Activated naive CD8-positive, alpha-beta T cell treated with anti-CD3 and anti-CD28 coated beads, Interleukin-2, amount 50 U/mL, for 24 hours (primary cell): ENCODE measurements at regions not wholly inside any gene's neighbourhood (a gene's known extent, or its start where the extent isn't known, plus 50 kb on each side); places are given as distances from the start of the nearest gene placed in this dataset.
"Not testable (repeated sequence)": the region's sequence is repeated elsewhere in the genome, so short reads cannot be mapped to it uniquely, and the experiment has no call there.

ENCODE experiments used
- ATAC-seq: fragments of 150-1000 bp; cut with Tn5 transposase; one replicate; pipeline ENCODE4 v1.10.0; 2021
- DNase-seq: peaks from one replicate; pipeline ENCODE4 v3.0.0; 2021
- H3K27ac Mint-ChIP-seq: one replicate; pipeline ENCODE4 v1.8.0; 2021; ENCODE audit warnings: mild to moderate bottlenecking, mixed read lengths
- H3K27me3 Mint-ChIP-seq: one replicate; pipeline ENCODE4 v1.8.0; 2021; ENCODE audit warnings: mixed read lengths
- H3K36me3 Mint-ChIP-seq: one replicate; pipeline ENCODE4 v1.8.0; 2021; ENCODE audit warnings: low read depth, mixed read lengths
- H3K4me1 Mint-ChIP-seq: one replicate; pipeline ENCODE4 v1.8.0; 2021; ENCODE audit warnings: mixed read lengths
- H3K4me3 Mint-ChIP-seq: one replicate; pipeline ENCODE4 v1.8.0; 2021; ENCODE audit warnings: mild to moderate bottlenecking, moderate library complexity, mixed read lengths
- H3K9me3 Mint-ChIP-seq: one replicate; pipeline ENCODE4 v1.8.0; 2021; ENCODE audit warnings: mixed read lengths

DNA sequence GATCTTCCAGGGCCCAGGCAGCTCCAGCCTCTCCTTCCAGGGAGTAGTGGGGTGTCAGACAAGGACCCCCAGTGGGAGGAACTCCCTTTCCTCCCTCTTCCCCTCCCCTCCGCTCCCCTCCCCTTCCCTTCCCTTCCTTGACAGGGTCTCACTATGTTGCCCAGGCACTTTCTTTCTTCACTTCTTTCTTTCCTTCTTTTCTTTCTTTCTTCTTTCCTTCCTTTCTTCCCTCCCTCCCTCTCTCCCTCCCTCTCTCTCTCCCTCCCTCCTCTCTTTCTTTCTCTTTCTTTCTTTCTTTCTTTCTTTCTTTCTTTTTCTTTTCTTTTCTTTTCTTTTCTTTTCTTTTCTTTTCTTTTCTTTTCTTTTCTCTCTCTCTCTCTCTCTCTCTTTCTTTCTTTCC, 76.6 kb upstream of the LYZL2 start:
- H3K36me3 Mint-ChIP-seq, ATAC-seq, H3K27me3 Mint-ChIP-seq, H3K9me3 Mint-ChIP-seq, DNase-seq: not testable (repeated sequence)
- H3K4me3 Mint-ChIP-seq = peak overlapping the region; percentile 17
- H3K4me1 Mint-ChIP-seq = peaks cover 65% of the 10 kb centered on the region
- H3K27ac Mint-ChIP-seq = peak overlapping the region; percentile 96

GRCh38 chr10:30705625-30706149, 76.1 kb upstream of the LYZL2 start:
- ATAC-seq = no peak
- DNase-seq = peak; percentile 33
- Mint-ChIP-seq H3K4me1 (peaks cover 67% of the 10 kb centered on the region), H3K27me3 (no peaks in the 10 kb centered on the region), H3K4me3 (peak overlapping the region; percentile 85), H3K36me3 (peaks cover 5% of the 10 kb centered on the region), H3K9me3 (no peaks in the 10 kb centered on the region), H3K27ac (peak overlapping the region; percentile 96)

DNA sequence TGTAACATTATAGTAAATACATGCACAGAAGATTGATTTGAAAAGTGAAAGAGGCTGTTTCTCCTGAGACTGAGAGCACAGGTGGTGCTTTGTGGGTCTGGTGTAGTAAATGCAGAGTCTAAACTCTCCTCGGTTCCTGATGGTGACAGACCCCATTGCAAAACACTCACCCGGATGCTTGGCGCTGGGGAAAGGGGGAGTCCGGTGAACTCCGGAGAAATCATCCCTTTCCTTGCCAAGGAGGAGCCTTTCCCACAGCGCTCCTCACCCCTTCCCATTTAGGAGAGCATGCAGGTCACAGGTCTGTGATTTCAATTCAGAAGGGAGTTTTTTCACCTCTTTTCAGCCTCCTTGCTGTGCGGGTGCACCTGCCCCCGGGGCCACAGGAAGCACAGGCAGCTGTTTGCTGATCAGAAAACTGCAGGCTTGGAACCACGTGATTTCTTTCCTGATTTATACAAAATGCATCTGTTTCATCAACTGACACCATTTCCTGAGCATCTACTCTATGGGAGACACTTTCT, 75.6 kb upstream of the LYZL2 start:
- peaks cover 5% of the 10 kb centered on the region for H3K36me3 Mint-ChIP-seq

DNA sequence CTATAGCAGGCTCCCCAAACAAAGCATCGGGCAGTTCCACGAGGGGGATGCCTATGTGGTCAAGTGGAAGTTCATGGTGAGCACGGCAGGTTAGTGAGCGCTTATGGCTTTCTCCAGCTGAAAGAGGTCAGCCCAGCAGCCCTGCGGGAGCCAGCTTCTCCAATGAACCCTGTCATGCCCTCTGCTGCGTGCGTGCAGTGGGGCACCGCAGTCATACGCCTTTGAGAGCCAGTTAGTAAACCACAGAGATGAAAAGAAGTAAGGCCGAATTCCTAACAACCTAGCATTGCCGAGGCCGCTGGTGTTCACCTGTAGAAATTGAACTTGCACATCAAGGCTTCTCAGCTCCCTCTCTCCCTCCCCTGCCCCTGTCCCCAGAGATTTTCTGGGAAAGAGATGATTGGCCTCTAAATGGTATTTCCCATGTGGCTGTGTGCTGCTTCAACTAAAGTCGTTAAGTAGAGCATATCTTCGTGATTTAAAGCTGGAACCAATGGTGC, 75.1 kb upstream of the LYZL2 start:
- peaks cover 73% of the 10 kb centered on the region for H3K4me1 Mint-ChIP-seq

More for the DNA sequence above, 75.6 kb upstream of the LYZL2 start:
- DNase-seq = peak; percentile 42
- ATAC-seq = no peak
- H3K9me3 Mint-ChIP-seq = no peaks in the 10 kb centered on the region
- H3K27me3 Mint-ChIP-seq = no peaks in the 10 kb centered on the region
- peaks cover 69% of the 10 kb centered on the region for H3K4me1 Mint-ChIP-seq
- H3K27ac Mint-ChIP-seq = peak overlapping the region; percentile 96
- peak overlapping the region; percentile 85 for H3K4me3 Mint-ChIP-seq

DNA sequence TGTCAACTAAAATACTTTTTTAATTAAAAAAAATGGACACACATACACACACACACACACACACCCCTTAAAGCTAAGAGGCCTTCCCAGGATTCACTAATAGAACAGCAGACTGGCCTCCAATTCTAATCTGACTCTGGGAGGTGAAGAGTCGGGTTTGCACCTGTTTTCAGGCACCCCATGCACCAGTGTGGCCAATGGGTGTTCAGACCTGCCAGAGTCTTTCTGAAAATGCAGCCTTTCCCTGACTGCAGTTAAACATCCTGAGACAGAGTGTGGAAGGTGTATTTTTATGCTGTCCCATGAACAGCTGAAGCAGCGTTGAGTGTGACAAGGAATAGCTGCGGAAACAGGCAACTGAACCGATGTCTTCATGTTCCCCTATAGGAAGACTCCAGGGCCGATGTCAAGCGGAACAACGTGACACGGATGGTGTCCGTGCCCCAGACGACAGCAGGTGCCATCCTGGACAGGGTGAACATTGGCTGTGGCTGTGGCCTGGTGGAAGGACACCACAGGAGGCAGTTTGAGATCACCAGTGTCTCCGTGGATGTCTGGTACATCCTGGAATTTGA, 74.6 kb upstream of the LYZL2 start:
- DNase-seq = no peak
- H3K9me3 Mint-ChIP-seq = no peaks in the 10 kb centered on the region

More for the DNA sequence above, 75.1 kb upstream of the LYZL2 start:
- ATAC-seq, H3K36me3 Mint-ChIP-seq, H3K9me3 Mint-ChIP-seq, H3K27me3 Mint-ChIP-seq: not testable (repeated sequence)
- DNase-seq = peak; percentile 58
- Mint-ChIP-seq H3K27ac (peak overlapping the region; percentile 96), H3K4me3 (peak overlapping the region; percentile 85)

GRCh38 chr10:30703446-30703845, 73.9 kb upstream of the LYZL2 start:
- peaks cover 80% of the 10 kb centered on the region for H3K4me1 Mint-ChIP-seq

More for the DNA sequence above, 74.6 kb upstream of the LYZL2 start:
- H3K4me3 Mint-ChIP-seq = peak overlapping the region; percentile 85
- peak overlapping the region; percentile 96 for H3K27ac Mint-ChIP-seq
- no peak for ATAC-seq
- peaks cover 75% of the 10 kb centered on the region for H3K4me1 Mint-ChIP-seq
- H3K27me3 Mint-ChIP-seq = no peaks in the 10 kb centered on the region
- peaks cover 5% of the 10 kb centered on the region for H3K36me3 Mint-ChIP-seq

GRCh38 chr10:30702860-30703259, 73.3 kb upstream of the LYZL2 start:
- H3K9me3 Mint-ChIP-seq = no peaks in the 10 kb centered on the region
- H3K4me3 Mint-ChIP-seq = peak overlapping the region; percentile 85
- ATAC-seq (no peak), DNase-seq (no peak)
- no peaks in the 10 kb centered on the region for H3K27me3 Mint-ChIP-seq
- peaks cover 5% of the 10 kb centered on the region for H3K36me3 Mint-ChIP-seq
- peak overlapping the region; percentile 91 for H3K27ac Mint-ChIP-seq
- H3K4me1 Mint-ChIP-seq = peaks cover 86% of the 10 kb centered on the region

More at GRCh38 chr10:30703446-30703845, 73.9 kb upstream of the LYZL2 start:
- Mint-ChIP-seq H3K27ac (peak overlapping the region; percentile 96), H3K4me3 (peak overlapping the region; percentile 85)
- H3K27me3 Mint-ChIP-seq, H3K9me3 Mint-ChIP-seq, H3K36me3 Mint-ChIP-seq, ATAC-seq, DNase-seq: not testable (repeated sequence)

GRCh38 chr10:30701451-30702173, 72.1 kb upstream of the LYZL2 start:
- Mint-ChIP-seq H3K36me3 (peaks cover 6% of the 10 kb centered on the region), H3K27me3 (no peaks in the 10 kb centered on the region), H3K9me3 (no peaks in the 10 kb centered on the region), H3K4me1 (peaks cover 93% of the 10 kb centered on the region), H3K4me3 (peak overlapping the region; percentile 55), H3K27ac (peak overlapping the region; percentile 91)
- ATAC-seq (peak; percentile 82), DNase-seq (peak; percentile 75)

- Mint-ChIP-seq H3K4me1 (peaks cover 90% of the 10 kb centered on the region), H3K4me3 (peak overlapping the region; percentile 46), H3K9me3 (no peaks in the 10 kb centered on the region), H3K36me3 (peaks cover 7% of the 10 kb centered on the region), H3K27ac (peak overlapping the region; percentile 82), H3K27me3 (no peaks in the 10 kb centered on the region)
- peak; percentile 46 for DNase-seq
- peak; percentile 0 for ATAC-seq
Observed at GRCh38 chr10:30697806-30698205, 68.3 kb upstream of the LYZL2 start.

- not testable (repeated sequence) for H3K9me3 Mint-ChIP-seq, H3K36me3 Mint-ChIP-seq
- peak overlapping the region; percentile 82 for H3K27ac Mint-ChIP-seq
Observed at GRCh38 chr10:30697221-30697620, 67.7 kb upstream of the LYZL2 start.

DNA sequence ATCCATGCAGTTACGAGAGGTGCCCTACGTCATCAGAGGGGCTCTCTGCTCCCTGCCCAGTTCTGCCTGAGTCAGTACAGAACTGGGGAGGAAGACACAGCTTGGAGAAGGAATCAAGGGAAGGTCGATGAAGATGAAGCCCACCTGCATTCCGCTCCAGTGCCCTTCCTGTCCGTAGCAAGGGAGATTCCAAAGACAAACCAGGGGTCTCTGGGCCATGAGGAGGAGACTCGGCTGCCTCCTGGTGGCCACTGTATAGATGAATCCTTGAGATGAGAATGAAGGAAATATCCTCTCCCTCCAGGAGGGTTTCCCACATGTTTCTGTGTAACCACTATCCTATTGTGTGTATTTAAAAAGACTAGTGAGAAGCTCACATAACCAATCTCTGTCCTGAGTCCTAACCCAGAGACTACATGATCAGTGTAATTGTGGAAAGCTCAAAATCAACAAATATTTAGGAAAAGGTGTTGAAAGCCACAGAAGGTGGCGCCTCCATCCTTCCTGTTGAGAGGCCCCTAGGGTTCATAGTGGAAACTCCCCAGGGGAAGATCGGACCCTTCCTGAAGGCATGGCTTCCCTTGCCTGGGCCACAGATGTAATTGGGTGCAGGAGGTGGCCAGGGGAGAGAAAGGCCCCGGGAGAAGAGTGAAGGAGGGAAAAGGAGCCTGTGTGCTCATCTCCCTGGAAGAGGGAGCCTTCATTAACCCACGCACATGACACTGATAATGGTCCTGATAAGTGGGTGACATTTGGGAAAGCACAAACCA, 67.0 kb upstream of the LYZL2 start:
- H3K4me3 Mint-ChIP-seq, H3K9me3 Mint-ChIP-seq, H3K27me3 Mint-ChIP-seq, ATAC-seq, DNase-seq, H3K36me3 Mint-ChIP-seq: not testable (repeated sequence)
- Mint-ChIP-seq H3K27ac (peak overlapping the region; percentile 84), H3K4me1 (peaks cover 86% of the 10 kb centered on the region)

More at GRCh38 chr10:30697221-30697620, 67.7 kb upstream of the LYZL2 start:
- ATAC-seq, DNase-seq, H3K27me3 Mint-ChIP-seq: not testable (repeated sequence)
- H3K4me3 Mint-ChIP-seq = peak overlapping the region; percentile 52
- H3K4me1 Mint-ChIP-seq = peaks cover 90% of the 10 kb centered on the region

- DNase-seq (peak; percentile 68), ATAC-seq (peak; percentile 85)
- not testable (repeated sequence) for H3K27me3 Mint-ChIP-seq, H3K9me3 Mint-ChIP-seq, H3K36me3 Mint-ChIP-seq
- peaks cover 81% of the 10 kb centered on the region for H3K4me1 Mint-ChIP-seq
- H3K27ac Mint-ChIP-seq = peak overlapping the region; percentile 84
- H3K4me3 Mint-ChIP-seq = peak overlapping the region; percentile 66
Observed at GRCh38 chr10:30695481-30696236, 66.1 kb upstream of the LYZL2 start.

DNA sequence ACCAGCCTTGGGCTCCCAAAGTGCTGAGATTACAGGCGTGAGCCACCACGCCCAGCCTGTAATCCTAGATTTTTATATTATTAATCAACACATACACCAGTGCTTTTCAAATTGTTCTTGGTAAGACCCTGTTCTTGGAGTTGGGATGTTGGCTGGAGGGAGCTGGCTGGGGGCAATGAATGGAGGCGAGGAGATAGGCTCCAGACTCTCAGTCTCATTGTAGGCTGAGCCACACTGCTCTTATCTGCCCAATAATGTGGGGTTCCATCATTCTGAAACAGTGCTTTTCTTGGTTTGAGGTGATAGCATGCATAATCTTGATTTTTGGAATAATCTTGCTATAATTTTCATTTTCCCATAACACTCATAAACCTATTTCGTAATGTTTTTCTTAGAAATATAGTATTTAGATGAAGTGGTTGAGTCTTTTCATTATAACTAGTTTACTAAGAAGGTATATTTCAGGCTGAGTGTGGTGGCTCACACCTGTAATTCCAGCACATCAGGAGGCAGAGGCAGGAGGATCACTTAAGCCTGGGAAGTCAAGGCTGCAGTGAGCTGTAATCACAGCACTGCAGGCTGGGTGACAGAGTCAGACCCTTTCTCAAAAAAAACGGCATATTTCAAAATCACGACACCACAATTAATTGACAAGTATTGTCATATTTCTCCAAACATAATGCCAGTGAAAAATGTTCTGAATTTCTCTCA, 65.1 kb upstream of the LYZL2 start:
- H3K27me3 Mint-ChIP-seq = no peaks in the 10 kb centered on the region
- ATAC-seq (no peak), DNase-seq (no peak)
- H3K36me3 Mint-ChIP-seq = peaks cover 2% of the 10 kb centered on the region
- H3K27ac Mint-ChIP-seq = peak overlapping the region; percentile 84
- peak overlapping the region; percentile 32 for H3K4me3 Mint-ChIP-seq
- H3K9me3 Mint-ChIP-seq = no peaks in the 10 kb centered on the region
- H3K4me1 Mint-ChIP-seq = peaks cover 71% of the 10 kb centered on the region
